VCaP (cell line): ENCODE measurements at regions not wholly inside any gene's neighbourhood (a gene's known extent, or its start where the extent isn't known, plus 50 kb on each side); places are given as distances from the start of the nearest gene placed in this dataset.
A peak's percentile ranks its signal among the peaks of the same experiment; 100 is the strongest.

Experiments used
- H3K27ac ChIP-seq: fragments of 450-650 bp; 2 replicates; pipeline ENCODE4 v1.5.1; 2017
- CTCF ChIP-seq: fragments of 450-650 bp; conservative IDR thresholded peaks from 2 replicates; pipeline ENCODE4 v1.5.1; 2017; ENCODE audit warnings: mild to moderate bottlenecking, moderate library complexity

GRCh38 chr10:57169597-57169996 is 808.5 kb upstream of the ZWINT start:
- no peak for TF ChIP-seq CTCF
- no peak overlapping the region for H3K27ac ChIP-seq

GRCh38 chr10:57168611-57169240 is 807.7 kb upstream of the ZWINT start:
- no peak for TF ChIP-seq CTCF
- no peak overlapping the region for H3K27ac ChIP-seq

- H3K27ac ChIP-seq = no peak overlapping the region
- TF ChIP-seq CTCF = no peak
Measured at GRCh38 chr10:57165671-57166070, 804.6 kb upstream of the ZWINT start.

GRCh38 chr10:57162231-57162630 is 801.2 kb upstream of the ZWINT start:
- peak overlapping the region; percentile 57 for H3K27ac ChIP-seq
- no peak for TF ChIP-seq CTCF

- no peak for TF ChIP-seq CTCF
- H3K27ac ChIP-seq = peak overlapping the region; percentile 57; the same call in 1 of the 2 replicates
Measured at GRCh38 chr10:57161157-57161556, 800.1 kb upstream of the ZWINT start.

GRCh38 chr10:57145548-57145947 is 784.5 kb upstream of the ZWINT start:
- no peak overlapping the region for H3K27ac ChIP-seq
- TF ChIP-seq CTCF = no peak

GRCh38 chr10:57142925-57143576 is 782.0 kb upstream of the ZWINT start:
- no peak for TF ChIP-seq CTCF
- no peak overlapping the region for H3K27ac ChIP-seq
